BLaER1 (cell line): ENCODE measurements at regions not wholly inside any gene's neighbourhood (a gene's known extent, or its start where the extent isn't known, plus 50 kb on each side); places are given as distances from the start of the nearest gene placed in this dataset.

ENCODE experiments used
- H3K27ac ChIP-seq: shearing (Covaris generic); formaldehyde crosslinking; 2 replicates; pipeline ENCODE4 v1.8.1; 2022
- H3K27me3 ChIP-seq: shearing (Covaris generic); formaldehyde crosslinking; 2 replicates; pipeline ENCODE4 v1.8.1; 2022
- H3K36me3 ChIP-seq: shearing (Covaris generic); formaldehyde crosslinking; 2 replicates; pipeline ENCODE4 v1.8.1; 2022
- H3K4me1 ChIP-seq: shearing (Covaris generic); formaldehyde crosslinking; 2 replicates; pipeline ENCODE4 v1.8.1; 2022
- H3K4me2 ChIP-seq: shearing (Covaris generic); formaldehyde crosslinking; 2 replicates; pipeline ENCODE4 v1.8.1; 2022
- H3K4me3 ChIP-seq: shearing (Covaris generic); formaldehyde crosslinking; 2 replicates; pipeline ENCODE4 v1.8.1; 2022
- H3K9ac ChIP-seq: shearing (Covaris generic); formaldehyde crosslinking; 2 replicates; pipeline ENCODE4 v1.8.1; 2022
- H3K9me3 ChIP-seq: shearing (Covaris generic); formaldehyde crosslinking; 2 replicates; pipeline ENCODE4 v1.8.1; 2022
- H4K20me1 ChIP-seq: shearing (Covaris generic); formaldehyde crosslinking; 2 replicates; pipeline ENCODE4 v1.8.1; 2022
- Cebpa-rat ChIP-seq: shearing (Covaris generic); IDR thresholded peaks from 2 replicates; pipeline ENCODE4 v1.8.1; 2022

- TF ChIP-seq Cebpa-rat: no peak
- Histone ChIP-seq H3K27me3 (no peaks in the 10 kb centered on the region), H3K4me2 (no peak overlapping the region), H3K4me3 (no peak overlapping the region), H4K20me1 (no peaks in the 10 kb centered on the region), H3K9me3 (peaks cover 7% of the 10 kb centered on the region; the same call in 1 of the 2 replicates), H3K36me3 (no peaks in the 10 kb centered on the region), H3K4me1 (no peaks in the 10 kb centered on the region), H3K9ac (no peak overlapping the region), H3K27ac (no peak overlapping the region)
Observed at GRCh38 chr6:131399433-131399832, 173.6 kb upstream of the ARG1 start.

- no peak for TF ChIP-seq Cebpa-rat
- H3K4me3 ChIP-seq: no peak overlapping the region
- H4K20me1 ChIP-seq: no peaks in the 10 kb centered on the region
- H3K36me3 ChIP-seq: no peaks in the 10 kb centered on the region
- H3K27me3 ChIP-seq: no peaks in the 10 kb centered on the region
- peaks cover 7% of the 10 kb centered on the region; the same call in 1 of the 2 replicates for H3K9me3 ChIP-seq
- H3K27ac ChIP-seq: no peak overlapping the region
- H3K4me1 ChIP-seq: no peaks in the 10 kb centered on the region
- H3K9ac ChIP-seq: no peak overlapping the region
- H3K4me2 ChIP-seq: no peak overlapping the region
Observed at GRCh38 chr6:131400054-131400778, 172.8 kb upstream of the ARG1 start.

GRCh38 chr6:131400779-131401496 is 172.1 kb upstream of the ARG1 start:
- no peak overlapping the region for H3K4me3 ChIP-seq
- H3K36me3 ChIP-seq: no peaks in the 10 kb centered on the region
- no peak overlapping the region for H3K27ac ChIP-seq
- no peak for TF ChIP-seq Cebpa-rat
- no peaks in the 10 kb centered on the region for H3K4me1 ChIP-seq
- H3K9ac ChIP-seq: no peak overlapping the region
- no peaks in the 10 kb centered on the region for H4K20me1 ChIP-seq
- H3K9me3 ChIP-seq: peaks cover 7% of the 10 kb centered on the region; the same call in 1 of the 2 replicates
- H3K4me2 ChIP-seq: no peak overlapping the region
- no peaks in the 10 kb centered on the region for H3K27me3 ChIP-seq

- Histone ChIP-seq H3K36me3 (no peaks in the 10 kb centered on the region), H4K20me1 (no peaks in the 10 kb centered on the region)
- no peak for TF ChIP-seq Cebpa-rat
Observed at GRCh38 chr6:131408811-131409210, 164.2 kb upstream of the ARG1 start.

GRCh38 chr6:131410785-131411184 is 162.2 kb upstream of the ARG1 start:
- no peak overlapping the region for H3K4me3 ChIP-seq
- H3K27me3 ChIP-seq: no peaks in the 10 kb centered on the region
- H3K9me3 ChIP-seq: peaks cover 14% of the 10 kb centered on the region
- no peak overlapping the region for H3K9ac ChIP-seq
- no peaks in the 10 kb centered on the region for H4K20me1 ChIP-seq
- H3K36me3 ChIP-seq: no peaks in the 10 kb centered on the region
- H3K27ac ChIP-seq: no peak overlapping the region
- H3K4me1 ChIP-seq: no peaks in the 10 kb centered on the region
- TF ChIP-seq Cebpa-rat: no peak
- no peak overlapping the region for H3K4me2 ChIP-seq

More at GRCh38 chr6:131408811-131409210, 164.2 kb upstream of the ARG1 start:
- H3K4me1 ChIP-seq: no peaks in the 10 kb centered on the region
- H3K9me3 ChIP-seq: peaks cover 14% of the 10 kb centered on the region
- no peak overlapping the region for H3K4me3 ChIP-seq
- H3K4me2 ChIP-seq: no peak overlapping the region
- H3K9ac ChIP-seq: no peak overlapping the region
- H3K27ac ChIP-seq: no peak overlapping the region
- no peaks in the 10 kb centered on the region for H3K27me3 ChIP-seq

- H3K9me3 ChIP-seq: peaks cover 14% of the 10 kb centered on the region
- H3K4me2 ChIP-seq: no peak overlapping the region
- H4K20me1 ChIP-seq: no peaks in the 10 kb centered on the region
- H3K4me3 ChIP-seq: no peak overlapping the region
- no peaks in the 10 kb centered on the region for H3K36me3 ChIP-seq
- H3K27me3 ChIP-seq: no peaks in the 10 kb centered on the region
- no peak overlapping the region for H3K9ac ChIP-seq
- TF ChIP-seq Cebpa-rat: no peak
- peaks cover 7% of the 10 kb centered on the region for H3K4me1 ChIP-seq
- H3K27ac ChIP-seq: no peak overlapping the region
Observed at GRCh38 chr6:131412960-131413830, 159.8 kb upstream of the ARG1 start.

- Histone ChIP-seq H4K20me1 (no peaks in the 10 kb centered on the region), H3K27ac (no peak overlapping the region), H3K27me3 (no peaks in the 10 kb centered on the region), H3K4me1 (peaks cover 7% of the 10 kb centered on the region), H3K36me3 (no peaks in the 10 kb centered on the region), H3K4me3 (no peak overlapping the region), H3K9ac (no peak overlapping the region), H3K4me2 (no peak overlapping the region), H3K9me3 (peaks cover 14% of the 10 kb centered on the region)
- no peak for TF ChIP-seq Cebpa-rat
Observed at GRCh38 chr6:131413831-131414191, 159.2 kb upstream of the ARG1 start.

- Histone ChIP-seq H3K4me1 (peaks cover 7% of the 10 kb centered on the region), H3K27ac (no peak overlapping the region), H3K9me3 (peaks cover 10% of the 10 kb centered on the region), H3K4me2 (no peak overlapping the region), H3K36me3 (no peaks in the 10 kb centered on the region), H3K4me3 (no peak overlapping the region), H3K27me3 (no peaks in the 10 kb centered on the region), H3K9ac (no peak overlapping the region), H4K20me1 (no peaks in the 10 kb centered on the region)
- no peak for TF ChIP-seq Cebpa-rat
Observed at GRCh38 chr6:131414956-131415355, 158.1 kb upstream of the ARG1 start.

- Histone ChIP-seq H3K27ac (no peak overlapping the region), H3K4me1 (peaks cover 7% of the 10 kb centered on the region), H4K20me1 (no peaks in the 10 kb centered on the region), H3K9ac (no peak overlapping the region), H3K9me3 (no peaks in the 10 kb centered on the region), H3K4me2 (no peak overlapping the region), H3K4me3 (no peak overlapping the region), H3K36me3 (no peaks in the 10 kb centered on the region), H3K27me3 (no peaks in the 10 kb centered on the region)
- TF ChIP-seq Cebpa-rat: no peak
Observed at GRCh38 chr6:131418441-131418840, 154.6 kb upstream of the ARG1 start.
